CD14-positive monocyte (primary cell): ENCODE measurements at regions not wholly inside any gene's neighbourhood (a gene's known extent, or its start where the extent isn't known, plus 50 kb on each side); places are given as distances from the start of the nearest gene placed in this dataset.

ENCODE experiments used
- DNase-seq, 3 donors: peaks; one replicate each; pipeline ENCODE4 v3.0.0-alpha.2; 2011 to 2022
- H2AFZ ChIP-seq: 2 replicates; pipeline ENCODE4 v1.6.0; 2012; ENCODE audit warnings: mild to moderate bottlenecking, low read depth, low read length, inconsistent platforms; ENCODE audit not compliant: insufficient read depth, poor library complexity, severe bottlenecking
- H3K27ac ChIP-seq, 2 donors: 1 replicate in 1 of 2; 2 replicates in 1 of 2; pipeline ENCODE4 v1.5.1; 2012 to 2013; ENCODE audit warnings: low read length in 2 of 2, control low read depth in 1 of 2, inconsistent platforms in 1 of 2, low read depth in 1 of 2, mild to moderate bottlenecking in 1 of 2
- H3K27me3 ChIP-seq, 2 donors: one replicate each; pipeline versions ENCODE4 v1.6.0 to v1.6.1; 2011 to 2013; ENCODE audit warnings: low read length in 2 of 2; ENCODE audit not compliant: control insufficient read depth in 2 of 2, insufficient read depth in 2 of 2
- H3K36me3 ChIP-seq, 2 donors: replicated peaks in 1 of 2; 1 replicate in 1 of 2; 2 replicates in 1 of 2; pipeline versions ENCODE4 v1.5.1 to v1.6.1; 2012 to 2013; ENCODE audit warnings: low read length in 2 of 2, control low read depth in 1 of 2, inconsistent platforms in 1 of 2, mild to moderate bottlenecking in 1 of 2; ENCODE audit not compliant: insufficient read depth in 2 of 2, control insufficient read depth in 1 of 2
- H3K4me1 ChIP-seq, 2 donors: 1 replicate in 1 of 2; 2 replicates in 1 of 2; pipeline versions ENCODE4 v1.5.1 to v1.6.1; 2012 to 2013; ENCODE audit warnings: low read length in 2 of 2, control low read depth in 1 of 2, inconsistent platforms in 1 of 2, mild to moderate bottlenecking in 1 of 2, moderate library complexity in 1 of 2; ENCODE audit not compliant: insufficient read depth in 2 of 2, control insufficient read depth in 1 of 2
- H3K4me2 ChIP-seq: replicated peaks from 2 replicates; pipeline ENCODE3; 2012; ENCODE audit warnings: low read length, moderate library complexity, mild to moderate bottlenecking; ENCODE audit not compliant: poor library complexity, severe bottlenecking; ENCODE audit errors: extremely low read depth
- H3K4me3 ChIP-seq, 3 experiments: fragments of 200-600 bp in 1 of 3; sonication (generic) in 1 of 3; replicated peaks in 1 of 3; 1 replicate in 2 of 3; 2 replicates in 1 of 3; pipeline ENCODE4 v1.5.1; 2011 to 2013; ENCODE audit warnings: low read length in 3 of 3, mild to moderate bottlenecking in 3 of 3, control low read depth in 2 of 3, low read depth in 2 of 3, inconsistent platforms in 1 of 3, moderate library complexity in 1 of 3
- H3K79me2 ChIP-seq: 2 replicates; pipeline ENCODE4 v1.6.0; 2012; ENCODE audit warnings: mild to moderate bottlenecking, control low read depth, inconsistent platforms, low read length, moderate library complexity; ENCODE audit not compliant: insufficient read depth
- H3K9ac ChIP-seq: 2 replicates; pipeline ENCODE4 v1.6.0; 2017; ENCODE audit warnings: low read length, mild to moderate bottlenecking; ENCODE audit not compliant: insufficient read depth, poor library complexity, severe bottlenecking
- H3K9me3 ChIP-seq, 2 donors: replicated peaks in 1 of 2; 1 replicate in 1 of 2; 2 replicates in 1 of 2; pipeline versions ENCODE4 v1.5.1 to v1.6.1; 2012 to 2013; ENCODE audit warnings: low read length in 2 of 2, control low read depth in 1 of 2; ENCODE audit not compliant: control insufficient read depth in 1 of 2, insufficient read depth in 1 of 2
- H4K20me1 ChIP-seq: 2 replicates; pipeline ENCODE4 v1.6.0; 2012; ENCODE audit warnings: mild to moderate bottlenecking, low read length, control low read depth, moderate library complexity; ENCODE audit not compliant: insufficient read depth
- H3K27ac Mint-ChIP-seq, 7 donors: one replicate each; pipeline ENCODE4 v1.8.0; 2020; ENCODE audit warnings: mild to moderate bottlenecking in 7 of 7, mixed read lengths in 7 of 7, moderate library complexity in 6 of 7, inconsistent platforms in 2 of 7
- H3K27me3 Mint-ChIP-seq, 3 donors: one replicate each; pipeline ENCODE4 v1.8.0; 2021 to 2022; ENCODE audit warnings: low read depth in 3 of 3, mild to moderate bottlenecking in 3 of 3, mixed read lengths in 3 of 3, moderate library complexity in 3 of 3, inconsistent platforms in 1 of 3
- H3K36me3 Mint-ChIP-seq, 2 donors: one replicate each; pipeline ENCODE4 v1.8.0; 2020; ENCODE audit warnings: mixed read lengths in 2 of 2, inconsistent platforms in 1 of 2, mild to moderate bottlenecking in 1 of 2
- H3K4me1 Mint-ChIP-seq: one replicate; pipeline ENCODE4 v1.8.0; 2020; ENCODE audit warnings: mild to moderate bottlenecking, mixed read lengths
- H3K4me3 Mint-ChIP-seq, 2 donors: one replicate each; pipeline ENCODE4 v1.8.0; 2020; ENCODE audit warnings: mild to moderate bottlenecking in 2 of 2, mixed read lengths in 2 of 2, moderate library complexity in 1 of 2
- H3K9me3 Mint-ChIP-seq, 7 donors: one replicate each; pipeline ENCODE4 v1.8.0; 2020 to 2022; ENCODE audit warnings: mixed read lengths in 7 of 7, mild to moderate bottlenecking in 6 of 7, moderate library complexity in 6 of 7, inconsistent platforms in 2 of 7
- WGBS: methylation state at CpG from one replicate; pipeline ENCODE4 v1.1.5; 2013; ENCODE audit warnings: missing lambda C conversion rate; ENCODE audit not compliant: insufficient coverage; 5-methylcytosine and 5-hydroxymethylcytosine counted together
- intact Hi-C, 2 donors: fragments of 100-400 bp; cut with micrococcal nuclease; formaldehyde crosslinking; loops; one replicate each; pipeline versions ENCODE4 v1.15.0 to v1.15.1; 2023
- TF ChIP-seq, protein P1 (sequence below): fragments of 200-600 bp; IDR thresholded peaks from one replicate; pipeline ENCODE4 v1.8.0; 2022; ENCODE audit warnings: antibody characterized with exemption, mild to moderate bottlenecking

DNA sequence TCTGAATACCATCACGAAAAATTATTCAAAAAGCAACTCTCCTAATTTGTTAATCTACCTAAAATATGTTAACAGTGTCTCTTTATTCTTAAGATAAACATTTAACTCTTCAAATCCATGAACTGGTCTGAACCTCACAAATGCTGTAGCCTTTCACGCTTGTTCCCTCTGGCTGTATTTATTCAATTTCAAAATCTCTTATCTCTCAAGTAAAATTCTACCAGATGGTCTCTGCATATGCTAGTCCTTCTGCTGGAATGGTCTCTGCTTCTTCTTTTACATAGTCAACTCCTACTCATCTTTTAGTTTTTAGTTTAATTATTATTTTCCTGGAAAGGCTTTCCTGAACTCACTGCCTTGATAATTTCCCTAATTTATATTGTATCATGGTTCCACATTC is 232.9 kb upstream of the PCDH20 start:
- Histone ChIP-seq H4K20me1 (no peaks in the 10 kb centered on the region), H3K9ac (no peak overlapping the region), H3K4me1 (no peaks in the 10 kb centered on the region), H3K9me3 (peaks cover 0 to 5% of the 10 kb centered on the region in 2 donors), H3K36me3 (no peaks in the 10 kb centered on the region), H3K79me2 (no peaks in the 10 kb centered on the region), H3K27me3 (no peaks in the 10 kb centered on the region), H3K27ac (no peak overlapping the region), H2AFZ (no peak overlapping the region), H3K4me3 (no peak overlapping the region), H3K4me2 (no peak overlapping the region)
- Mint-ChIP-seq H3K27me3 (no peaks in the 10 kb centered on the region), H3K4me1 (no peaks in the 10 kb centered on the region), H3K36me3 (no peaks in the 10 kb centered on the region), H3K27ac (no peak overlapping the region), H3K9me3 (peaks cover 0 to 6% (median 2%) of the 10 kb centered on the region in 7 donors), H3K4me3 (no peak overlapping the region)
- intact Hi-C loops = no loop called here
- TF ChIP-seq, protein P1, sequence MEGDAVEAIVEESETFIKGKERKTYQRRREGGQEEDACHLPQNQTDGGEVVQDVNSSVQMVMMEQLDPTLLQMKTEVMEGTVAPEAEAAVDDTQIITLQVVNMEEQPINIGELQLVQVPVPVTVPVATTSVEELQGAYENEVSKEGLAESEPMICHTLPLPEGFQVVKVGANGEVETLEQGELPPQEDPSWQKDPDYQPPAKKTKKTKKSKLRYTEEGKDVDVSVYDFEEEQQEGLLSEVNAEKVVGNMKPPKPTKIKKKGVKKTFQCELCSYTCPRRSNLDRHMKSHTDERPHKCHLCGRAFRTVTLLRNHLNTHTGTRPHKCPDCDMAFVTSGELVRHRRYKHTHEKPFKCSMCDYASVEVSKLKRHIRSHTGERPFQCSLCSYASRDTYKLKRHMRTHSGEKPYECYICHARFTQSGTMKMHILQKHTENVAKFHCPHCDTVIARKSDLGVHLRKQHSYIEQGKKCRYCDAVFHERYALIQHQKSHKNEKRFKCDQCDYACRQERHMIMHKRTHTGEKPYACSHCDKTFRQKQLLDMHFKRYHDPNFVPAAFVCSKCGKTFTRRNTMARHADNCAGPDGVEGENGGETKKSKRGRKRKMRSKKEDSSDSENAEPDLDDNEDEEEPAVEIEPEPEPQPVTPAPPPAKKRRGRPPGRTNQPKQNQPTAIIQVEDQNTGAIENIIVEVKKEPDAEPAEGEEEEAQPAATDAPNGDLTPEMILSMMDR = no peak
- DNase-seq = no peak
- 83% methylated on average over 1 of the region's 2 CpGs for WGBS

DNA sequence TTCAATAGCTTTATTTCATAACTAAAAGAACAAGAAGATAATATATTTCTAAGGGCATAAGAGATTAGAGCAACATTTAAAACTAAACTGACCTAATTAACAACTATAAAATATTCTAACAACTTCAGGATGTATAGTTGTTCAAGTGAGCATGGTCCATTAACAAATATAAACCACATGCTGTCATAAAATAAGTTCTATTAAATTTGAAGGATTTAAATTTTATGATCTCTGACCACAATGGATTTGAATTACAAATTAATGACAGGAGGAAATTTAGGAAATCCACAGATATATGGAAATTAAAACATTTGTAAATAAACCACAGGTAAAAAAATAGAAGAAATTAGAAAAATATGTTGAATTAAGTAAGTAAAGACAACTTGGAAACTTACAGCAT is 196.5 kb upstream of the PCDH20 start:
- H3K36me3 ChIP-seq = no peaks in the 10 kb centered on the region
- Mint-ChIP-seq H3K27me3 (peaks cover 0 to 1% (median 0%) of the 10 kb centered on the region in 3 donors), H3K4me3 (no peak overlapping the region), H3K27ac (no peak overlapping the region), H3K4me1 (no peaks in the 10 kb centered on the region), H3K36me3 (no peaks in the 10 kb centered on the region), H3K9me3 (peaks cover 0 to 4% (median 0%) of the 10 kb centered on the region in 7 donors)
- no peak overlapping the region for H2AFZ ChIP-seq
- TF ChIP-seq, protein P1 = no peak
- no peak overlapping the region for H3K27ac ChIP-seq
- intact Hi-C loops = no loop called here
- H3K9ac ChIP-seq = no peak overlapping the region
- H3K79me2 ChIP-seq = no peaks in the 10 kb centered on the region
- H4K20me1 ChIP-seq = no peaks in the 10 kb centered on the region
- DNase-seq = no peak
- H3K4me1 ChIP-seq = no peaks in the 10 kb centered on the region
- H3K4me2 ChIP-seq = no peak overlapping the region
- H3K4me3 ChIP-seq = no peak overlapping the region
- peaks cover 0 to 8% of the 10 kb centered on the region in 2 donors for H3K9me3 ChIP-seq
- no peaks in the 10 kb centered on the region for H3K27me3 ChIP-seq
